Medulla oblongata (tissue), 1 donor: ENCODE measurements at regions not wholly inside any gene's neighbourhood (a gene's known extent, or its start where the extent isn't known, plus 50 kb on each side); places are given as distances from the start of the nearest gene placed in this dataset.
"Not testable (repeated sequence)": the region's sequence is repeated elsewhere in the genome, so short reads cannot be mapped to it uniquely, and the experiment has no call there.

ENCODE experiments used
- DNase-seq: peaks from one replicate; pipeline ENCODE4 v3.0.0-alpha.2; 2015; ENCODE audit errors: extremely low spot score

DNA sequence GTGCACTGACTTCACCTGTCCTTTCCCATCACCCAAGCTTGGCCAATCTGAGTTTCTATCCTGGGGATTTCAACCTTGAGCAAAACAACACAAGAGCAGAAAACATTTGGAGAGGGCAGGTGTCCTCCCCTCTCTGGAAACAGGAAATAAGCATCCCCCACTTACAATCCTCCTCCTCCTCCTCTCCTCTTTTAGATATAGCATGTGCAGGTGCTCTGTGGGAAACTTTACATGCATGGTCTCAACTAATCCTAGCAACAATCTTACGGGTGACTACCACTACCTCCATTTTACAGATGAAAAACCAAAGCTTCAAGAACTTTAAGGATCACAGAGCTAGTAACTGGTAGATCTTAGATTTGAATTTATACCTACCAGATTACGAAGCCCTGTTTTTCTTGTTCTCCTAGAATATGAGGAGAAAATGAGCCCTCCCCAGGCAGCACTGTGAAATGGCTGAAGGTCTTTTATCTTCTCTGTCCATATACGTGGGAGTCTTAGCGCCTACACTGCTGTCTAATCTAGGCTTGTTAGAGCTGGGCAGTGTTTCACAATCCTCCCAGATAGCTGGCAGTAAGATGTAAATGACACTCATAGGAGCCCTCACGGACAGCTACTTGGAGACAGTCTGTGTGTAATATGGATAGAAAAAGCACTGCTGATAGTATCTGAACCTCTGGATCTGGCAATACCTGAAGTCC is 301.2 kb upstream of the PROK2 start:
- DNase-seq: no peak

DNA sequence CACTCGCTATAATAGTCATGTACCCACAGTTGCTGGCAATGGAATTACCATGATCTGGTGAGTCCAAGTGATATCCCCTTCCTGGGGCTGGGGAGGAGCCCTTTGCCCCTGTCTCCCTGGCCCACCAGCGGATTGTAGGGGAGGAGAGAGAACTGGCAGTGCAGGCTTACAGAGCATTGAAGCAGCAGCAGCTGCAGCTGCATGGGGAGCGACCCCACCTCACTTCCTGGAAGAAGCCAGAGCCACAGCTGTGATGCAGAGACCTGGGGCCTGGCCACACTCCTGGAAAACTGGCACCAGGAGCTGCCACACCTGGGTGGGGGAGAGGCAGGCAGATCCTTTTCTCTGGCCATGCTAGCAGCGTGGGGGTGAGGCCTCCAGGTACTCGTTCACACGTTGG is 300.1 kb upstream of the PROK2 start:
- DNase-seq: no peak

DNA sequence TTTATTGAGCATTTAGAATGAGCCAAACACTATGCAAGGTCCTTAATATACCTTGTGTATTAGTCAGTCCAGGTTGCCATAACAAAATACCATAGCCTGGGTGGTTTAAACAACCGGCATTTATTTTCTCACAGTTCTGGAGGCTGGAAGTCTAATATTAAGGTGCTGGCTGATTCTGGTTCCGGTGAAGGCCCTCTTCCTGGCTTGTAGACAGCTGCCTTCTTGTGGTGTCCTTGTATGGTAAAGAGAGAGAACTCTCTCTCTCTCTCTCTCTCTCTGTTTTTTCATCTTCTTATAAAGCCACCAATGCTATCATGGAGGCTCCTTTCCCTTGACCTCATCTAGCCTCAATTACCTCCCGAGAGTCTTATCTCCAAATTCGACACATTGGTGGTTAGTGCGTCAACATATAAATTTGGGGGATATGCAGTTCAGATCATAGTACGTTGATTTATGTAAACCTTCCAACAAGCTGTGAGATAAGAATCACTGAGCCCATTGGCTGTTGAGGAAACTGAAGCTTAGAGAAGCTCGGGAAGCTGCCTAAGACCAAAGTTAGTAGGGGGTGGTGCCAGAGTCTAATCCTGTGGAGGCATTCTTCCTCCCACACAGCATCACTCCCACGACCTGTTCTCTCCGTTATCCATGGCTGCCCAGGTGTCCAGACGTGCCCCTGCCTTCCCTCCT is 298.0 kb upstream of the PROK2 start:
- no peak for DNase-seq

DNA sequence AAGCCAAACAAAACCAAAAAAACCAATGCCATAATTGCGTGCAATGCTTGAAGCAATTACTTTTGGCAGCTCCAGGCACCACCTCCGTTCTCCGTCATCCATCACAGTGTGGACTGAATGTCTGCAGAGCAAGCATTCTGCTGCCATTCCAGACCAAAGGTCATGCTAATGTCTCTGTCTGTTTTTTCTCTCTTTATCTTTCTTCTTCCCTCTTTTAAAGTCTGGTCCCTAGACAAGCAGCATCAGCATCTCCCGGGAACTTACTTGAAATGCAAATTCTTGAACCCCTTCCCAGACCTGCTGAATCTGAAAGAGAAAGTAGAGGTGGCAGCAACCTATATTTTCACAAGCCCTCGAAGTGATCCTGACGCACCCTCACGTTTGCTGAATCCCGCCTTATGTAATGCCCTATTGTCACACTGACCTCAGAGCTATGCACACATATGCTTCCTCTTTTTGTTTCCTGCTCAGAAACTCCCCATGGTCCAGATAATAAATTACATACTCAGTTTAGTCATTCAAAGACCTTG is 297.3 kb upstream of the PROK2 start:
- DNase-seq: peak; percentile 41

DNA sequence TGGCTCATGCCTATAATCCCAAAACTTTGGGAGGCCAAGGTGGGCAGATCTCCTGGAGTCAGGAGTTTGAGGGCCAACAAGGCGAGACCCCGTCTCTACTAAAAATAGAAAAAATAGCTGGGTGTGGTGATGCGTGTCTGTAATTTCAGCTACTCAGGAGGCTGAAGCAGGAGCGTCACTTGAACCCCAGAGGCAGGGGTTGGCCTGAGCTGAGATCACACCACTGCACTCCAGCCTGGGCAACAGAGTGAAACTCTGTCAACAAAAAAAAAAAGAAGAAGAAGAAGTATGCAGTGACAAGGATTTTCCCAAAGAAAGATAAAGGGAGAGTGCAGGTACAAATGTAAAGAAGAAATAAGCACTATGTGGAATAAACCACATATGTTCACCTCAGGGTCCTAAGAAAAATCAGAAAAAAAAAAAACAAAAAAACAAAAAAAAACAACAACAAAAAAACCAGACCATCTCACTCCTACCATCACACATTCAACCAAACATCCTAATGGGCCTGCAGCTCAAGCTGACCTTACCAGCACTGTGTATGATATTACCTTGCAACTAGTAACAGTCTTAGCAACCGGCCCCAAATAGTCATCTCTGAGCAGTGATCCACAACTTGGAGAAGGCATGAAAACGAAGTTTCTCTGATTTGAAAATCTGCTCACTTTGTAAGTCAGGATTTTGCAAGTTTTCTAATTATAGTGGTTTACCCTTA is 296.7 kb upstream of the PROK2 start:
- DNase-seq: no peak

- no peak for DNase-seq
Measured at GRCh38 chr3:72080800-72081199, 295.9 kb upstream of the PROK2 start.

DNA sequence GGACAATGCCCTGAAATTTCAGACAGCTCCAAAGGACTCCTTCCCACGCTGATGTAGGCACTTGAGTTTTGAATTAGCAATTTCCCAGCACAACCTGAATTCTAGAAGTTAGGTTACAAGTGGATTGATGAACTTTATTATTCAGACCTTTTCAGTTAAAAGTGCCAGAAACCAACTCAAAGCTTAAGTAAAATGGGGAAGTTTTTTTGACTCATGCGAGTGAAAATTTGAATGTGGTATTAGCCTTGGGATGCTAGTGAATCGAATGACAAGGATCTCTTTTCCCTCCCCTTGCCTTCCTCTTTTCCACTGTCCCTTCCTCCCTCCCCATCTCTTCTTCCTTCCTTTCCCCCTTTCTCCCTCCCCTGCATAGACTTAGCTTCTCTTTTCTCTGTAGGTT is 295.1 kb upstream of the PROK2 start:
- no peak for DNase-seq

- DNase-seq: no peak
Measured at GRCh38 chr3:72079369-72079872, 294.5 kb upstream of the PROK2 start.

GRCh38 chr3:72078676-72079368 is 293.9 kb upstream of the PROK2 start:
- no peak for DNase-seq

DNA sequence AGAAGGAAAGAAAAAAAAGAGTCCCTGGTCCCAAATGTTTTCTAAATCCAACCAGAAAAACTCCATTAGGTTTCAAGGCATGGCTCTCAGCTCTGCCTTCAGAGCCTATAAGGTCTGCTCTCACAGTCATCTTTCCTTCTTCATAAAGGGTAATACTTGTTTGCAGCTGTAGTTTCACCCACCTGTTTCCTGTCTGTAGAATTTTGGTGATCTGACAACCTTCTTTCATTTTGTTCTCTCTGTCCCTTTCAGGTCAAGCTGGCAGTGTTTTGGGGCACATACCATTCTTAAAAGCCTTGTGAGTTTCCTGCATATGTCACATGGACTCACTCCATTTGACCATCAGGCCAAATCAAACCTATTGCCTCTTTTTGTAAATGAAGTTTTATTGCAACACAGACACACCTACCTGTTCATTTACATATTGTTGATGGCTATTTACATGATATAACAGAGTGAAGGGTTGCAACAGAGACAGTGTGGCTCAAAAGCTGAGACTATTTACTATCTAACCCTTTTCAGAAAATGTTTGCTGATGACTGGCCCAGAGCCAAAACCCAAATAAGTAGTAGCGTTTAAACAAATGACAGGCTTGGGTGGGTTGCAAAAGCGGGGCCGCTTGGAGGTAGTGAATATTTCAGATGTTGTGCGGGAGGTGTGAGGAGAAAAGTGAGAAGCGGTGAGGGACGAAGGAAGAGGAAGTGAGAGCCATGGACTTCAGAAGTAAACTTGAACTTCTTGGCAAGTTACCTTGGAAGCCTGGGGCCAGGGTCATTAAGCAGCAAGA is 292.7 kb upstream of the PROK2 start:
- no peak for DNase-seq

DNA sequence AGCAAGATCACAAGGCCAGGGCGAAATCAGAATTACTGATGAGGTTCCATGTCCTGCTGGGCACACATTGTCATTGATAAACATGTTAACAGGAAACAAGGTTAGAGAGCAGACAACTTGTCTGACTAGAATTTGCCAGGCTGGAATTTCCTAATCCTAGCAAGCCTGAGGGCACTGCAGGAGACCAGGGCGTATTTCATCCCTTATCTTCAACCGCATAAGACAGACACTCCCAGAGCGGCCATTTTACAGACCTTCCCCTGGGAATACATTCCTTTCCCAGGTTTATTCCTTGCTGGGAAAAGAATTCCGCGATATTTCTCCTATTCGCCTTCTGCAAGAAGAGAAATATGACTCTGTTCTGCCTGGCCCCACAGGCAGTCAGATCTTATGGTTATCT is 290.9 kb upstream of the PROK2 start:
- not testable (repeated sequence) for DNase-seq

DNA sequence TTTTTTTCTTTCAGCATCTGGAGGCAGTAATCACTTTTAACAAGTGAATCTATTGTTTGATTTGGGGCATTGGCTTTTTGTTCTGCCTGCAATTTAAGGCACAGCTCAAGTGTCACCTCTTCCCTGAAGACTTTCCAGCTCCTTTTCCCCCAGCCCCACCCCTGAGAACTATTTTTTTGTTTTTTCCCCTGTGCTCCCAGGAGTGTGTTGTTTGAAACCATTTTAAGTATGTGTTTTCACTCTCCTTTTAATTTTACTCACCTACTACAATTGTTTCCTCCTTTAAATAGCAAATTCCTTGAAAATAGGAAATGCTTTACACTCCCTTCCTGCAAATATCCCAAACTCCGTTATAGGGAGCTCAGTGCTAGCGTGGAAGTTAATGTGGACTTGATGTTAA is 286.7 kb upstream of the PROK2 start:
- no peak for DNase-seq

DNA sequence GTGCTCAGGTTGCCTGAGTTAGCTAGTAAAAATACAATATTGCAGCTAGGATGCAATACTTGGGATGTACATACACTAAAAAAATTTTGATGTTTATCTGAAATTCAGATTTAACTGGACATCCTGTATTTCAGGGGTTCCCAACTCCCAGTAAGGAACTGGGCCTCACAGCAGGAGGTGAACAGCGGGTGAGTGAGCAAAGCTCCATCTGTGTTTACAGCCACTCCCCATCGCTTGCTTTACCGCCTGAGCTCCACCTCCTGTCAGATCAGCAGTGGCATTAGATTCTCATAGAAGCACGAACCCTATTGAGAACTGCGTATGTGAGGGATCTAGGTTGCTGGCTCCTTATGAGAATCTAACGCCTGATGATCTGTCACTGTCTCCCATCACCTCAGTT is 285.1 kb upstream of the PROK2 start:
- no peak for DNase-seq

GRCh38 chr3:72069543-72069942 is 284.6 kb upstream of the PROK2 start:
- no peak for DNase-seq

- DNase-seq: no peak
Measured at GRCh38 chr3:72068621-72069020, 283.7 kb upstream of the PROK2 start.

GRCh38 chr3:72067721-72068120 is 282.8 kb upstream of the PROK2 start:
- no peak for DNase-seq

DNA sequence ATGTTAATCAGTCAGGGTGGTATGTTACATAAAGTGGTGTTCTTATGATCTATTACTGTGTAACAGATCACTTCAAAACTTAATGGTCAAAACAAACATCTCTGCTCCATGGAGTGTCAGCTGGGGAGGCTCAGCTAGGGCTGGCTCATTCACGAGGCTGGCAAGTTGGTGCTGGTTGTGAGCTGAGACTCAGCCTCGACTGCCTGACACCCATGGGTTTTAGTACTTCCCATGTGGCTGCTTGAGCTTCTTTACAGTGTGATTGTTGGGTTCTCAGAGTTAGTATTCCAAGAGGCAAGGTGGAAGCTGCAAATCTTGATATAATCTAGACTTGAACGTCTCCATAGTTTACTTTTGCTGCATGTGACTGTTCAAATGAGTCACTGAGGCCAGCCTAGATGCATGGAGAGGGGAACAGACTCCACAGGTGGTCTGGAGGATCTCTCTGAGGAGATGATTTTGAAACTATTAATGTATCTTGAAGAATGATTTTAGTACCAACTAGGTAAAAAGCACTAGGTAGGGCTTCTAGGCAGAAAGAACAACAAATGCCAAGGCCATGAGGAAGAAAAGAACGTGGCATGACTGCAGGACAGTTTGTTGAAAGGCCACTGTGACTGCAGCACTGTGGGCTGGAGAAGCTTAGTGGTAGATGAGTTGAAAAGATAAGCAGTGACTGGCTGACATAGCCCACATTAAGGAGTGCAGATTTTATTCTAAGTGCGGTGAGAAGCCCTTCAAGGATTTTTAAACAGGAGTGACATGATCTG is 281.1 kb upstream of the PROK2 start:
- DNase-seq: no peak

GRCh38 chr3:72065236-72065635 is 280.3 kb upstream of the PROK2 start:
- peak; percentile 84 for DNase-seq

GRCh38 chr3:72064727-72065126 is 279.8 kb upstream of the PROK2 start:
- DNase-seq: not testable (repeated sequence)

- DNase-seq: no peak
Measured at GRCh38 chr3:72062017-72062416, 277.1 kb upstream of the PROK2 start.
